ENCODE measurements at regions not wholly inside any gene's neighbourhood (a gene's known extent, or its start where the extent isn't known, plus 50 kb on each side); places are given as distances from the start of the nearest gene placed in this dataset.

DNA sequence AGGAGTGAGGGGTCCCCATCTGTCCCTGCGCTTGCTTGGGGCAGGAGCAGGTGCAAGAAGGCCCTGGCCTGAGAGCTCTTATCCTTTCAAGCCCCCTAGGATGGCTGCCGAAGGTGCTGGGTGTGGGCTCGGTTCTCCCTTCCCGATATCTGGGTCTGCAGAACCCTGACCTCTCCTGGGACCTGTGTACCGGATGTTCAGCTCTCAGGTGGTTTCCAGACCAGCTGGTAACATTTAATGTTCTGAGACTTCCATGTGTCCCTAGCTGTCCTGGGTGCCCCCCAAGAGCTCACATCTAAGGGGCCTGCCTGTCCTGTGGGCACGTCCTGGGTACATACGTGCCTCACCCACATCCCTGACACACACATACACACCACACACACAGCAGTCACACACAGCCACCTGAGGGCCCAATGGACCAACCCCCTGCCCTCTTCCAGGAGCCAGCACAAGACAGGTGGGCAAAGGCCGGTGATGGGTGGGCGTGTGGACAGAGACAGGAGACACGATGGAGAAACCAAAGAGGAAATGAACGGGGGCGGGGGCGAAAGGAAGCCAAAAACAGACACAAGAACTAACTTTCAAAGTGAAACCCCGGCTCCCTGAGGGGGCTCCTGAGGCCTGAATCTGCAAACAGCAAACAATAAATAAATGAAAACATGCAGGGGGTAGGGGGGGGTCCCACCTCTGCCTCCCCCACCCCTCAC is 124.3 kb downstream of the PTPRS start:
- TF ChIP-seq, protein P1, sequence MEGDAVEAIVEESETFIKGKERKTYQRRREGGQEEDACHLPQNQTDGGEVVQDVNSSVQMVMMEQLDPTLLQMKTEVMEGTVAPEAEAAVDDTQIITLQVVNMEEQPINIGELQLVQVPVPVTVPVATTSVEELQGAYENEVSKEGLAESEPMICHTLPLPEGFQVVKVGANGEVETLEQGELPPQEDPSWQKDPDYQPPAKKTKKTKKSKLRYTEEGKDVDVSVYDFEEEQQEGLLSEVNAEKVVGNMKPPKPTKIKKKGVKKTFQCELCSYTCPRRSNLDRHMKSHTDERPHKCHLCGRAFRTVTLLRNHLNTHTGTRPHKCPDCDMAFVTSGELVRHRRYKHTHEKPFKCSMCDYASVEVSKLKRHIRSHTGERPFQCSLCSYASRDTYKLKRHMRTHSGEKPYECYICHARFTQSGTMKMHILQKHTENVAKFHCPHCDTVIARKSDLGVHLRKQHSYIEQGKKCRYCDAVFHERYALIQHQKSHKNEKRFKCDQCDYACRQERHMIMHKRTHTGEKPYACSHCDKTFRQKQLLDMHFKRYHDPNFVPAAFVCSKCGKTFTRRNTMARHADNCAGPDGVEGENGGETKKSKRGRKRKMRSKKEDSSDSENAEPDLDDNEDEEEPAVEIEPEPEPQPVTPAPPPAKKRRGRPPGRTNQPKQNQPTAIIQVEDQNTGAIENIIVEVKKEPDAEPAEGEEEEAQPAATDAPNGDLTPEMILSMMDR (conservative IDR thresholded peaks at IDR 0.05; ENCODE audit: low read depth, low read length): no peak
- TF ChIP-seq EZH2phosphoT487 (IDR thresholded peaks at IDR 0.05; ENCODE audit: borderline replicate concordance, low read length) (no peak), EZH2 (IDR thresholded peaks at IDR 0.05; ENCODE audit: low read length, unreplicated experiment) (no peak)

Measured in PC-3 (cell line).